GM12875 (cell line): ENCODE measurements at regions not wholly inside any gene's neighbourhood (a gene's known extent, or its start where the extent isn't known, plus 50 kb on each side); places are given as distances from the start of the nearest gene placed in this dataset.
"Not testable (repeated sequence)": the region's sequence is repeated elsewhere in the genome, so short reads cannot be mapped to it uniquely, and the experiment has no call there.

ENCODE experiments used
- H3K4me3 ChIP-seq: one replicate; pipeline ENCODE4 v1.5.1; 2011; ENCODE audit warnings: low read depth, low read length, control low read depth
- TF ChIP-seq, protein P1 (sequence below): IDR thresholded peaks from 2 replicates; pipeline ENCODE4 v1.5.1; 2011; ENCODE audit warnings: low read depth, mild to moderate bottlenecking, control low read depth, inconsistent platforms, low read length, moderate library complexity, borderline replicate concordance; ENCODE audit not compliant: insufficient read depth

DNA sequence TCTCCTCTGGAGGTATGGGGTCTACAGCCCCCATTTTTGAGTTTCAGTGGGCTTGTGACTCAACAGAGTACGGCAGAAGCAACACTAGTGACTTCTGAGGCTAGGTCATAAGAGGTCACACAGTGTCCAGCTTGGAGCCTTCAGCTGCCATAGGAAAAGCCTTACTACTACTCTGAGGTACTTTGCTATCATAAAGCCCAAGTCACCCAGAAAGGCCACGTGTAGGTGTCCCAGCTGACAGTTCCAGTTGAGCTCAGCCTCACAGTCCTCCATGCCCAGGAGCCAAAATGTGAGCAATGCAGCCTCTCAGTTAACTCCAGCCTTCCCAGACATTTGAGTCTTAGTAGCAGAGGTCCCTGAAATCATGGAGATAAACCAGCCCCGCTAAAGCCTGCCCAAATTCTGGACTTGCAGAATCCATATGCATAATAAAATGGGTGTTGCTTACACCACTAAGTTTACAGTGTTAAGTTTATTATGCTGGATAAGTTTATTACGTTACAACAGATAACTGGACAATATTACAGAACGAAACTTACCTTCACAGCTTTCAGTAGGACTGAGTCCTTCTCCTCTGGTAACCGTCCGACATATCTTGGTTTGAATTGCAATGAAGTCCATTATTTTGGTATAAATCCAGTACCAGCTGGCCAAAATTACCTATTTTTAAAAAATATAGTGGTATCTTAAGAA, 181.1 kb downstream of the AVL9 start:
- H3K4me3 ChIP-seq: no peak overlapping the region
- TF ChIP-seq, protein P1, sequence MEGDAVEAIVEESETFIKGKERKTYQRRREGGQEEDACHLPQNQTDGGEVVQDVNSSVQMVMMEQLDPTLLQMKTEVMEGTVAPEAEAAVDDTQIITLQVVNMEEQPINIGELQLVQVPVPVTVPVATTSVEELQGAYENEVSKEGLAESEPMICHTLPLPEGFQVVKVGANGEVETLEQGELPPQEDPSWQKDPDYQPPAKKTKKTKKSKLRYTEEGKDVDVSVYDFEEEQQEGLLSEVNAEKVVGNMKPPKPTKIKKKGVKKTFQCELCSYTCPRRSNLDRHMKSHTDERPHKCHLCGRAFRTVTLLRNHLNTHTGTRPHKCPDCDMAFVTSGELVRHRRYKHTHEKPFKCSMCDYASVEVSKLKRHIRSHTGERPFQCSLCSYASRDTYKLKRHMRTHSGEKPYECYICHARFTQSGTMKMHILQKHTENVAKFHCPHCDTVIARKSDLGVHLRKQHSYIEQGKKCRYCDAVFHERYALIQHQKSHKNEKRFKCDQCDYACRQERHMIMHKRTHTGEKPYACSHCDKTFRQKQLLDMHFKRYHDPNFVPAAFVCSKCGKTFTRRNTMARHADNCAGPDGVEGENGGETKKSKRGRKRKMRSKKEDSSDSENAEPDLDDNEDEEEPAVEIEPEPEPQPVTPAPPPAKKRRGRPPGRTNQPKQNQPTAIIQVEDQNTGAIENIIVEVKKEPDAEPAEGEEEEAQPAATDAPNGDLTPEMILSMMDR: no peak

DNA sequence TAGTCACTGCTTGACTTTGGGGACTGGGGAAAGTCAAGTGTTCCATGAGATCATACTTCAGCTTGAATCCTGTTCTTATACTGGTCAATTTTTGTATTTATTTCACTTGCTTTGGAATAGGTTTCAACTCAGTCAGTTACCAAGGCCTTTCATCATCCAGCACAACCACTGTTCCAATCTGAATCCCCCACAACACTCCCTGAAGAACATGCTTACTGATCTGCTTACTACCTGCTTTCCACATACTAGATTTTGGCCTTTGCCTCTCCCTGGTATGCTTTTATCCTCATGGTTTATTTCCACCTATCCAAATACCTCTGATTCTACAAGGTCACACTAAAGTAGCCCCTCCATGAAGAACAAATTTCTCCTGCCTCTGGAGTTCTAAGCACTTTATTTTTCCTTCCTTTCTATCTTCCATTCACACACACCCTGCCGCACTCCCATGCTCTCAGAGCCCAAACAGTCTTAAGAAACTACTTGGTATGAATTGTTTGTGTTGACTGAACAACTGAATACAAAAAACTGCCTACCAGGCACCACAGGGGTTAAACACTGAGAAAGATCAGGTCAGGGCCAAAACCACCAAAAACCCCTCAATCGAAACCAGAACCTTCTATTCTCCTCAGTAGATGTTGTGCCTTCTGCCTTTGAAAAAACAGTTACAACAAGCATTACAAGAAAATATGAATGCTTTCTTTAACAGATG, 178.1 kb downstream of the AVL9 start:
- TF ChIP-seq, protein P1: no peak
- no peak overlapping the region for H3K4me3 ChIP-seq

DNA sequence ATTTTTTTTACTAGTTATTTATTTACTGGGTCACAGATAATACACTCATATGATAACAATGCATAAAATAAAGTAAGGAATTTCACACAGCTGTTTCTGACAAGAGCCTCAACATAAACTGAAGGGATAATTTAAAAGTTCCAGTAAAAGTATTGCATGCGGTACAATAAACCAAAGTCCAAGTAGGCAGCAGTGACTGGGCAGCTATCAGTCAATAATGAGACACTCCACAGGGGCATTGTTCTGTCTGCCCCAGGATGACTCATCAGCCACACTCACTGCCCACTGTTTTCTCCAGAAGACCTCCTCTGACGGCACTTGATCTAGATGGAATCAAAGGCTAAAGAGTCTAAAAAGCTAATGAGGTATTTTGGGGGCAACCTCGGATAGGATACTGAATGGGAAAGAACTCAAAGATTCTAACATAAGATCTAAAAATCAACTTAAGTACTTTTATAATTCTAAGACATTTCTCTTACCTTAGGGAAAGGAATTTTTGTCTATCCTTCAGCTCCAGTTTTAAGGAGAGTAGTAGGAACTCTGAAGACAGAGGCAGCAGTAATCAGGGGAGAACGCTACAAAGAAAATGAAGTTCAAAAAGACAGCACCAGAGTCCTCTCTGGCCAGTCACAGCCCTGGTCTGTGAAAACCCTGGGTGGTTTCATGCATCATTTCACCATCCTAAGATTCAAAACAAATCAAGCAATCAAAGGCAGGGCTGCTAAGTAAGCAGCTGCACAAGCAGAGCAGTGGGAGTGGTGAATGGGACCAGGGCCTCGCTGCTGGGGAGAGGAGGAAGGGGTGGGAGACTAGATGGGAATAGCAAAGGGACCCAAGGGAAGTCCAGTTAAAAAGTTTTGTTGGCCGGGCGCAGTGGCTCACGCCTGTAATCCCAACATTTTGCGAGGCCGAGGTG, 175.1 kb downstream of the AVL9 start:
- H3K4me3 ChIP-seq: no peak overlapping the region
- TF ChIP-seq, protein P1: no peak

DNA sequence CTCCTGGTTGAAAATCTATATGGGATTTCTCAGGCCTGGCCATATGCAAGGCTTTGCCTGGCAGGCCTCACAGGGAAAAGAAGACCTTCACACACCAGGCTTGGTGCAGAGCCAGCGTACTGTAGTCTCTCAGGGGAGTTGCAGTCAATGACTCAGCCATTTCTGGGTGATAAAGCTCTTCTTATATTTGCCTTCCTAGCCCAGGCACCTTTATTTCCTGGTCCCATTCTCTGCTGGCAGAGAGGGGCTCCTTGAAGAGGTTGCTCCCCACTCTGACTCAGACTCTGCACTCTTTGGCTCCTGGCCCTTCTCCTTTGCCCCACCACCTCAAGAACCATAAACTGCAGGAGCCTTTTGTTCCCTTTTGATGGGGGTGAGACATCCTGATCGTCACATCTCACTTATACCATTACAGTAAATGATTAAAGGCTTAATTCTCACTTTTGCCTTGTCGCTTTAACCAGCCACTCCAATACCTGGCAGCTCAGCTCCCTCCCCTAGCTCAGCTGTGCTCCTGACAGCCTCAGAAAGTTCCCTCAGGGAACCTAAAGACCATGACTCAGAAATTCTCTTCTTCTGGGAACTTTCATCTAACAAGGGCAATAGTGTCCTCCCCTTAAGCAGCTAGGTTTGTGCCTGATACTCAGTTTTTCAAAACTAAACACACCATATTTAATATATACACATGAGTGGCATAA, 174.0 kb downstream of the AVL9 start:
- not testable (repeated sequence) for H3K4me3 ChIP-seq

DNA sequence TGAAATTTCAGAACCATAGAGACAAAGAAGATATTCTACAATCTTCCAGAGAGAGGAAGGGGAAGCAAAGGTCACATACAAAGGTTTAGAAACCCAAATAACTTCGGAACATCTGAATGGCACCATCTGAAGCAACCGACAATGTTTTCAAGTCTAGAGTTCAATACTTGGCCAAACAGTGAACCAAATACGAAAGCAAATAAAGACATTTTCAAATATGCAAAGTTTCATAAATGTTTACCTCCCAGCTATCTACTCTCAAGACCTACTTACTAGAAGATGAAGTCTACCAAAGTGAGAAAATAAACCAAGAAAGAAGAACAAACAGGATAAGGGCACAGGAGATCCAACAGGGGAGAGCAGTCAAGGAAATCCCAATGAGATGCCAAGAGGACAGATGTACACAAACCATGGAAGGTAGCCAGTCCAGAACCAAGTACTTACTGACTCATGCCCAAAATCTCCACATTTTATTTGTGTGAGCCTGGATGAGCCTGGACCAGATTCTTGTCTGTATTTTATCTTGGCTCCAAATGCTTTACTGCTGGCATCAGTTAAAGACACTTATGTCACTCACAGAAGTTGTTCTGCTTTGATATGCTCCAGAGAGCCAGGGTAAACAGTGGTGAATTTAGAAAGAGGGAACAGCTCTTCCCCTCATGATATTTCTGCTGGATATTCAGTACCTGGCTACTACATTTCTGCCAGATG, 173.3 kb downstream of the AVL9 start:
- H3K4me3 ChIP-seq: not testable (repeated sequence)

DNA sequence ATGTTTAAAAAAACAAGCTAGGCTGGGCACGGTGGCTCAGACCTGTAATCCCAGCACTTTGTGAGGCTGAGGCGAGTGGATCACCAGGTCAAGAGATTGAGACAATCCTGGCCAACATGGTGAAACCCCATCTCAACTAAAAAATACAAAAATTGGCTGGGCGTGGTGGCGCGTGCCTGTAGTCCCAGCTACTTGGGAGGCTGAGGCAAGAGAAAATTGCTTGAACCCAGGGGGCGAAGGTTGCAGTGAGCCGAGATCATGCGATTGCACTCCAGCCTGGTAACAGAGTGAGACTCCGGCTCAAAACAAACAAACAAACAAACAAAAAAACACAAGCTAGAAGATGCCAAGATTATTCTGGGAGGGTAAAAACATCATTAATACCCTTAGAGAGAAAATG, 172.3 kb downstream of the AVL9 start:
- not testable (repeated sequence) for H3K4me3 ChIP-seq

DNA sequence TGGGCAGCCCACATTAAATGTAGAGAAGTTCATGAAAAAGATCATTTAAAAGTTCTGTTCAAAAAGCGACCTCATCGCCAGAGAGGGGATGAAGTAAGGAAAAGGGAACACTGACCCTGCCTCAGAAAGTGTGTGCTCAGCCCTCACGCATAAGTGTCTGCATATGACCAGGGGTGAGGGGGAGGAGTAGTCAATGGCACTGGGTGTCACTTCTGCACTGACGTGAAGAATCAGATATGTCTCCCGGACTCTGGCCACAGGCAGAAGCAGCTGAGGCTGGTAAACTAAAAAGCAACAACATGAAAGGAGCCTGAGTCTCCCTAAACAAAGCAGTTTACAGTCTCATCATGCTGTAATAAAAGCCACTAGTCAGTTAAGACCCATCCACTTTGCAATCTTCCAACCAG, 168.5 kb downstream of the AVL9 start:
- H3K4me3 ChIP-seq: not testable (repeated sequence)

DNA sequence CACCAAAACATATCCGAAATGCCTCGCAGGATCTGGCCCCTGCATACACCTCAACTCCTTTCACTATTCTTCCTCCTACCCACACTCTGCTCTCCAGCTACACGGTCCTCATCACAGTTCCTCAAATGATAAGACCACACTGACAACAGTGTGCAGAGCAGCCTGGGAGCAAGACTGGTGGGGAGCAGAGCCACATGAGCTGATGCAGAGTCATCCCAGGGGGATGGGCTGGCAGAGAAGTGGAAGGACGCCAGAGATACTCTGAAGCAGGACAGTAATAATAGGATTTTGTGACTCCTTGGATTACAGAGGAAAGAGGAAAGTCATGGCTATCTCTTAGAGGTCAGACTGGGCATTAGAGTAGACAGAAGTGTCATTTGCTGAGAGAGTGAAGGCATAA, 167.2 kb downstream of the AVL9 start:
- not testable (repeated sequence) for H3K4me3 ChIP-seq

DNA sequence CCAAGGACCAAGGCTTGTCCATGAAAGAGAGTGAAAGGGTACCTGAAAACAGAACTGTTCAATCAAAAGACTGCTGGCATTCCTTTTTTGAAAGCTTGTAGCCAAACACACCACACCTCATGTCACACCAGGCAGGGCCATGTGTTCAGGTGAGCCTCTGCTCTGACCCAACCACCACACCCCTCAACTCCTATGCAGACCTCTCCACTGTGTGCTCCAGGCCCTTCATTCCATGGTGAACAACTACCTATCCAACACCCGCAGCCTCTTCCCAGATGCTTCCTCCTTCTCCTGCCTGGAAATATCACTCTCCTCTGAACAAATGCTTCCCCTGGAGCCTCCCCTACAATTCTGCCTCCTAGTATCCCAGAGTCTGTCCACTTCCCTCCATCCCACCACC, 166.6 kb downstream of the AVL9 start:
- no peak overlapping the region for H3K4me3 ChIP-seq
- TF ChIP-seq, protein P1: no peak
